GM19397 (cell line): ENCODE measurements at regions not wholly inside any gene's neighbourhood (a gene's known extent, or its start where the extent isn't known, plus 50 kb on each side); places are given as distances from the start of the nearest gene placed in this dataset.

Experiments
- ATAC-seq: cut with Tn5 transposase; IDR thresholded peaks from one replicate; pipeline ENCODE4 v1.9.1; 2021; ENCODE audit warnings: mild to moderate bottlenecking, moderate library complexity; ENCODE audit not compliant: unreplicated experiment

GRCh38 chr5:35282810-35283209, 52.5 kb upstream of the PRLR start:
- no peak for ATAC-seq

GRCh38 chr5:35281613-35282012, 51.3 kb upstream of the PRLR start:
- ATAC-seq: no peak
